ENCODE measurements at regions not wholly inside any gene's neighbourhood (a gene's known extent, or its start where the extent isn't known, plus 50 kb on each side); places are given as distances from the start of the nearest gene placed in this dataset.

GRCh38 chr6:144460327-144461095 is 175.4 kb downstream of the UTRN start:
- TF ChIP-seq, protein P1, sequence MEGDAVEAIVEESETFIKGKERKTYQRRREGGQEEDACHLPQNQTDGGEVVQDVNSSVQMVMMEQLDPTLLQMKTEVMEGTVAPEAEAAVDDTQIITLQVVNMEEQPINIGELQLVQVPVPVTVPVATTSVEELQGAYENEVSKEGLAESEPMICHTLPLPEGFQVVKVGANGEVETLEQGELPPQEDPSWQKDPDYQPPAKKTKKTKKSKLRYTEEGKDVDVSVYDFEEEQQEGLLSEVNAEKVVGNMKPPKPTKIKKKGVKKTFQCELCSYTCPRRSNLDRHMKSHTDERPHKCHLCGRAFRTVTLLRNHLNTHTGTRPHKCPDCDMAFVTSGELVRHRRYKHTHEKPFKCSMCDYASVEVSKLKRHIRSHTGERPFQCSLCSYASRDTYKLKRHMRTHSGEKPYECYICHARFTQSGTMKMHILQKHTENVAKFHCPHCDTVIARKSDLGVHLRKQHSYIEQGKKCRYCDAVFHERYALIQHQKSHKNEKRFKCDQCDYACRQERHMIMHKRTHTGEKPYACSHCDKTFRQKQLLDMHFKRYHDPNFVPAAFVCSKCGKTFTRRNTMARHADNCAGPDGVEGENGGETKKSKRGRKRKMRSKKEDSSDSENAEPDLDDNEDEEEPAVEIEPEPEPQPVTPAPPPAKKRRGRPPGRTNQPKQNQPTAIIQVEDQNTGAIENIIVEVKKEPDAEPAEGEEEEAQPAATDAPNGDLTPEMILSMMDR (IDR thresholded peaks at IDR 0.05; ENCODE audit: insufficient read depth, low read length) = no peak
- no peak for DNase-seq (ENCODE audit: low read depth)
- H3K4me3 ChIP-seq (ENCODE audit: low read depth, low read length) = no peak overlapping the region

DNA sequence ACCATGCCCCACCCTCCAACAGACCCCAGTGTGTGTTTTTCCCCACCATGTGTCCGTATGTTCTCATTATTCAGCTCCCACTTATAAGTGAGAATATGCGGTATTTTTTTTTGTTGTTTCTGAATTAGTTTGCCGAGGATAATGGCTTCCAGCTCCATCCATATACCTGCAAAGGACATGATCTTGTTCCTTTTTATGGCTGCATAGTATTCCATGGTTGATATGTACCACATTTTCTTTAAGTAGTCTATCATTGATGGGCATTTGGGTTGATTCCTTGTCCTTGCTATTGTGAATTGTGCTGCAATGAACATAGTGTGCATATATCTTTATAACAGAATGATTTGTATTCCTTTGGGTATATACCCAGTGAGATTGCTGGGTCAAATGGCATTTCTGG is 176.9 kb downstream of the UTRN start:
- TF ChIP-seq, protein P1 (IDR thresholded peaks at IDR 0.05; ENCODE audit: insufficient read depth, low read length) = no peak
- DNase-seq (ENCODE audit: low read depth) = no peak
- H3K4me3 ChIP-seq (ENCODE audit: low read depth, low read length) = no peak overlapping the region

DNA sequence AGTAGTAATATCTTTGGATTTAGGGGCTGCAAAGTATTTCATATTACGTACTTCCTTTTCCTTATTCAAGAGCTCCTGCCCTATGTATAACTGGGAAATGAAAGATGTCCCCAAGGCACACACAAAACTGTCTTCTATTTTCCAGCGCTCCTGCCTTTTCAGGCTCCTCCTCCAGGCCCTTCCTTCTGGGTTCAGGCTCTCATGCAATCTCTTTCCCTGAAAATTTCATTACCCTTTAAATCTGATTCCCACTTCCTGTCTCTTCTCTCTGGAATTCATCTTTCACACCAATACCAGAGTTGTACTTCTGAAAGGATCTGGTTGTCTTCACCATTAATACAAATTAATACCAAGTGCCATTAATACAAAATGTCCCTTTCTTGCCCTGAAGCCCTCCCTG is 181.6 kb downstream of the UTRN start:
- TF ChIP-seq, protein P1 (IDR thresholded peaks at IDR 0.05; ENCODE audit: insufficient read depth, low read length) = no peak
- no peak overlapping the region for H3K4me3 ChIP-seq (ENCODE audit: low read depth, low read length)
- no peak for DNase-seq (ENCODE audit: low read depth)

- no peak for DNase-seq (ENCODE audit: low read depth)
- H3K4me3 ChIP-seq (ENCODE audit: low read depth, low read length) = no peak overlapping the region
- TF ChIP-seq, protein P1 (IDR thresholded peaks at IDR 0.05; ENCODE audit: insufficient read depth, low read length) = no peak
Observed at GRCh38 chr6:144467172-144467762, 182.1 kb downstream of the UTRN start.

GRCh38 chr6:144467921-144468320 is 182.8 kb downstream of the UTRN start:
- no peak overlapping the region for H3K4me3 ChIP-seq (ENCODE audit: low read depth, low read length)
- TF ChIP-seq, protein P1 (IDR thresholded peaks at IDR 0.05; ENCODE audit: insufficient read depth, low read length) = no peak
- no peak for DNase-seq (ENCODE audit: low read depth)

- H3K4me3 ChIP-seq (ENCODE audit: low read depth, low read length) = no peak overlapping the region
- DNase-seq (ENCODE audit: low read depth) = no peak
- TF ChIP-seq, protein P1 (IDR thresholded peaks at IDR 0.05; ENCODE audit: insufficient read depth, low read length) = no peak
Observed at GRCh38 chr6:144468709-144469108, 183.6 kb downstream of the UTRN start.

Measured in fibroblast of the aortic adventitia (primary cell).